H9 (cell line): ENCODE measurements at regions not wholly inside any gene's neighbourhood (a gene's known extent, or its start where the extent isn't known, plus 50 kb on each side); places are given as distances from the start of the nearest gene placed in this dataset.

ENCODE experiments used
- DNase-seq: peaks from one replicate; pipeline ENCODE4 v3.0.0-alpha.2; 2017
- H2AFZ ChIP-seq: one replicate; pipeline ENCODE4 v1.6.1; 2013; ENCODE audit warnings: mild to moderate bottlenecking, low read length, control low read depth, moderate library complexity
- H2AK5ac ChIP-seq: 2 replicates; pipeline ENCODE4 v1.6.1; 2013; ENCODE audit warnings: low read length, control low read depth, mixed read lengths; ENCODE audit not compliant: insufficient read length
- H2BK120ac ChIP-seq: one replicate; pipeline ENCODE4 v1.6.1; 2013; ENCODE audit warnings: low read depth, mild to moderate bottlenecking, low read length, control low read depth, inconsistent platforms; ENCODE audit not compliant: poor library complexity, severe bottlenecking
- H2BK12ac ChIP-seq: 2 replicates; pipeline ENCODE4 v1.6.1; 2013; ENCODE audit warnings: low read length, control low read depth, mixed read lengths, low read depth; ENCODE audit not compliant: insufficient read length
- H2BK15ac ChIP-seq: 2 replicates; pipeline ENCODE4 v1.6.1; 2013; ENCODE audit warnings: low read depth, low read length, control low read depth
- H2BK20ac ChIP-seq: one replicate; pipeline ENCODE4 v1.6.1; 2013; ENCODE audit warnings: low read depth, mild to moderate bottlenecking, low read length, control low read depth, inconsistent platforms; ENCODE audit not compliant: poor library complexity, severe bottlenecking
- H2BK5ac ChIP-seq: 2 replicates; pipeline ENCODE4 v1.6.1; 2013; ENCODE audit warnings: low read length, control low read depth, mixed read lengths; ENCODE audit not compliant: insufficient read length
- H3K14ac ChIP-seq: 2 replicates; pipeline ENCODE4 v1.6.1; 2013; ENCODE audit warnings: low read length, control low read depth; ENCODE audit not compliant: insufficient read depth
- H3K18ac ChIP-seq: 2 replicates; pipeline ENCODE4 v1.6.1; 2013; ENCODE audit warnings: low read depth, mild to moderate bottlenecking, mixed read lengths, low read length, control low read depth; ENCODE audit not compliant: insufficient read length
- H3K23ac ChIP-seq: 2 replicates; pipeline ENCODE4 v1.6.1; 2013; ENCODE audit warnings: low read length, control low read depth, mixed read lengths, low read depth; ENCODE audit not compliant: insufficient read length
- H3K23me2 ChIP-seq: 2 replicates; pipeline ENCODE4 v1.6.1; 2013; ENCODE audit warnings: low read depth, mild to moderate bottlenecking, mixed read lengths, low read length, control low read depth; ENCODE audit not compliant: insufficient read length, poor library complexity, severe bottlenecking
- H3K27ac ChIP-seq: 2 replicates; pipeline ENCODE4 v1.5.1; 2013; ENCODE audit warnings: low read length, control low read depth, mixed read lengths, low read depth; ENCODE audit not compliant: insufficient read length
- H3K27me3 ChIP-seq: 2 replicates; pipeline ENCODE4 v1.6.1; 2013; ENCODE audit warnings: low read length, control low read depth, inconsistent platforms; ENCODE audit not compliant: insufficient read depth
- H3K4ac ChIP-seq: 2 replicates; pipeline ENCODE4 v1.6.1; 2013; ENCODE audit warnings: low read depth, mild to moderate bottlenecking, control low read depth, inconsistent platforms, low read length, moderate library complexity
- H3K4me1 ChIP-seq: 2 replicates; pipeline ENCODE4 v1.6.1; 2013; ENCODE audit warnings: low read length, control low read depth, inconsistent platforms; ENCODE audit not compliant: insufficient read depth
- H3K4me2 ChIP-seq: 2 replicates; pipeline ENCODE4 v1.6.1; 2013; ENCODE audit warnings: low read length, control low read depth, mixed read lengths; ENCODE audit not compliant: insufficient read length, insufficient read depth
- H3K56ac ChIP-seq: 2 replicates; pipeline ENCODE4 v1.6.1; 2013; ENCODE audit warnings: low read depth, mild to moderate bottlenecking, mixed read lengths, low read length, control low read depth; ENCODE audit not compliant: insufficient read length
- H3K79me1 ChIP-seq: 2 replicates; pipeline ENCODE4 v1.6.1; 2013; ENCODE audit warnings: low read depth, mild to moderate bottlenecking, moderate library complexity, low read length, control low read depth, inconsistent platforms; ENCODE audit not compliant: insufficient read depth, poor library complexity, severe bottlenecking
- H3K79me2 ChIP-seq: 2 replicates; pipeline ENCODE4 v1.6.1; 2013; ENCODE audit warnings: low read length, control low read depth, inconsistent platforms; ENCODE audit not compliant: insufficient read depth
- H3K9ac ChIP-seq: 2 replicates; pipeline ENCODE4 v1.6.1; 2013; ENCODE audit warnings: low read length, control low read depth, mixed read lengths; ENCODE audit not compliant: insufficient read length; ENCODE audit errors: extremely low read depth
- H3K9me3 ChIP-seq: one replicate; pipeline ENCODE4 v1.6.1; 2013; ENCODE audit warnings: low read depth, low read length, inconsistent platforms; ENCODE audit not compliant: control insufficient read depth
- H3T11ph ChIP-seq: one replicate; pipeline ENCODE4 v1.6.1; 2013; ENCODE audit warnings: mild to moderate bottlenecking, low read length, control low read depth, inconsistent platforms
- H4K20me1 ChIP-seq: one replicate; pipeline ENCODE4 v1.6.1; 2013; ENCODE audit not compliant: control insufficient read depth, insufficient read length, insufficient read depth
- H4K5ac ChIP-seq: 2 replicates; pipeline ENCODE4 v1.6.1; 2013; ENCODE audit warnings: low read depth, mild to moderate bottlenecking, mixed read lengths, low read length, control low read depth; ENCODE audit not compliant: insufficient read length
- H4K8ac ChIP-seq: replicated peaks from 2 replicates; pipeline ENCODE4 v1.6.1; 2013; ENCODE audit warnings: low read length, control low read depth, mixed read lengths, low read depth; ENCODE audit not compliant: insufficient read length
- H4K91ac ChIP-seq: 2 replicates; pipeline ENCODE4 v1.6.1; 2013; ENCODE audit warnings: low read depth, mild to moderate bottlenecking, moderate library complexity, mixed read lengths, low read length, control low read depth; ENCODE audit not compliant: insufficient read length
- H3K27ac Mint-ChIP-seq, 3 experiments: 2 replicates in 2 of 3; 3 replicates in 1 of 3; pipeline ENCODE4 v1.8.0; 2020 to 2021; ENCODE audit warnings: mixed read lengths in 3 of 3, mild to moderate bottlenecking in 1 of 3, moderate library complexity in 1 of 3
- H3K27me3 Mint-ChIP-seq: 2 replicates; pipeline ENCODE4 v1.8.0; 2021; ENCODE audit warnings: low read depth, mild to moderate bottlenecking, moderate library complexity, mixed read lengths
- H3K36me3 Mint-ChIP-seq, 3 experiments: 2 replicates in 2 of 3; 3 replicates in 1 of 3; pipeline ENCODE4 v1.8.0; 2020 to 2021; ENCODE audit warnings: low read depth in 3 of 3, mixed read lengths in 3 of 3; ENCODE audit not compliant: insufficient read depth in 1 of 3
- H3K4me1 Mint-ChIP-seq, 2 experiments: 2 replicates each; pipeline ENCODE4 v1.8.0; 2020; ENCODE audit warnings: mixed read lengths in 2 of 2
- H3K4me3 Mint-ChIP-seq, 2 experiments: 2 replicates in 1 of 2; 3 replicates in 1 of 2; pipeline ENCODE4 v1.8.0; 2020 to 2021; ENCODE audit warnings: mild to moderate bottlenecking in 2 of 2, mixed read lengths in 2 of 2, moderate library complexity in 1 of 2
- H3K9me3 Mint-ChIP-seq, 2 experiments: 2 replicates in 1 of 2; 3 replicates in 1 of 2; pipeline ENCODE4 v1.8.0; 2020; ENCODE audit warnings: mild to moderate bottlenecking in 2 of 2, mixed read lengths in 2 of 2, moderate library complexity in 1 of 2
- CTCF ChIP-seq: fragments of 200-600 bp; sonication (generic); conservative IDR thresholded peaks from 3 replicates; pipeline ENCODE4 v1.8.0; 2021; ENCODE audit warnings: antibody characterized with exemption, mild to moderate bottlenecking
- WGBS: extraction: QIAGEN DNeasy Blood & Tissue Kit; methylation state at CpG from one replicate; pipeline ENCODE4 v1.1.7; 2013; ENCODE audit warnings: missing lambda C conversion rate, low lambda C conversion rate, mixed read lengths; ENCODE audit not compliant: insufficient read length; ENCODE audit errors: extremely low coverage; 5-methylcytosine and 5-hydroxymethylcytosine counted together

- no peak overlapping the region for H3K23ac ChIP-seq
- DNase-seq: no peak
- H2BK20ac ChIP-seq: no peak overlapping the region
- H3K27me3 ChIP-seq: no peaks in the 10 kb centered on the region
- Mint-ChIP-seq H3K4me3 (no peak overlapping the region), H3K27ac (no peak overlapping the region; a peak in 2 of 7 replicates), H3K9me3 (no peaks in the 10 kb centered on the region), H3K36me3 (no peaks in the 10 kb centered on the region), H3K27me3 (no peaks in the 10 kb centered on the region), H3K4me1 (peaks cover 18% of the 10 kb centered on the region in 2 experiments)
- no peak overlapping the region for H4K91ac ChIP-seq
- no CpG with 5 or more reads among the region's 2 CpGs for WGBS
- no peaks in the 10 kb centered on the region for H3K79me2 ChIP-seq
- no peak overlapping the region for H4K5ac ChIP-seq
- no peak overlapping the region for H2BK5ac ChIP-seq
- no peak overlapping the region for H3K56ac ChIP-seq
- H3K23me2 ChIP-seq: no peaks in the 10 kb centered on the region
- TF ChIP-seq CTCF: no peak
- no peak overlapping the region for H2BK12ac ChIP-seq
- no peak overlapping the region for H3K4ac ChIP-seq
- H2AFZ ChIP-seq: no peak overlapping the region
- no peak overlapping the region for H3T11ph ChIP-seq
- H3K18ac ChIP-seq: no peak overlapping the region
- no peak overlapping the region for H3K9ac ChIP-seq
- H3K27ac ChIP-seq: no peak overlapping the region
- no peak overlapping the region for H2AK5ac ChIP-seq
- H3K4me1 ChIP-seq: peaks cover 3% of the 10 kb centered on the region; the same call in 1 of the 2 replicates
- no peaks in the 10 kb centered on the region for H3K9me3 ChIP-seq
- no peak overlapping the region for H3K4me2 ChIP-seq
- H2BK15ac ChIP-seq: no peak overlapping the region
- H4K8ac ChIP-seq: no peak overlapping the region
- H3K79me1 ChIP-seq: no peaks in the 10 kb centered on the region
- no peak overlapping the region for H3K14ac ChIP-seq
- no peak overlapping the region for H2BK120ac ChIP-seq
- H4K20me1 ChIP-seq: no peaks in the 10 kb centered on the region
These were observed 408.0 kb downstream of the HGF start for GRCh38 chr7:81361769-81362312.
